ENCODE measurements at regions not wholly inside any gene's neighbourhood (a gene's known extent, or its start where the extent isn't known, plus 50 kb on each side); places are given as distances from the start of the nearest gene placed in this dataset.

DNA sequence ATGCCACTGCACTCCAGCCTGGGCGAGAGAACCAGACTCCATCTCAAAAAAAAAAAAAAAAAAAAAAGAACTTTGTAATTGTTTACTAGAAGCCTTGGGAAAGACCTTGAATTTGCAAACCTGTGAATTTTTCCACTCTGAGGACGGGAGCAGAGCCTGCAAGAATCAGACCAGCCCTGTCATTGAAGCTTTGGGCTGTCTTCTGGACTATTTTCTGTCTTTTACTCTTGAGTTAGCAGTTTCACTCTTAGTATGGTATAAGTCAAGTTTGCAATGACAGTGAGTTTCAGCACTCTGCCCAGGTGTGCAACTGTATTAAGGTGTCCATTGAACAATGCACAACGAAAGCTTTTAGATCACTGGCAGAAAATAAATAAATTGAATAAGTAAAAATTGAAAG is 81.4 kb upstream of the KRAS start:
- TF ChIP-seq CTCF (IDR thresholded peaks at IDR 0.05) (no peak), POLR2A (IDR thresholded peaks at IDR 0.05) (no peak)
